Ectodermal cell (in vitro differentiated cells): ENCODE measurements at regions not wholly inside any gene's neighbourhood (a gene's known extent, or its start where the extent isn't known, plus 50 kb on each side); places are given as distances from the start of the nearest gene placed in this dataset.

Experiments used
- H3K27ac ChIP-seq: 2 replicates; pipeline ENCODE4 v1.7.0; 2013; ENCODE audit warnings: mild to moderate bottlenecking, low read depth, low read length; ENCODE audit not compliant: insufficient read depth, poor library complexity, severe bottlenecking
- H3K27me3 ChIP-seq: 2 replicates; pipeline ENCODE4 v1.7.0; 2013; ENCODE audit warnings: mild to moderate bottlenecking, low read length; ENCODE audit not compliant: insufficient read depth, control insufficient read depth, poor library complexity, severe bottlenecking
- H3K36me3 ChIP-seq: one replicate; pipeline ENCODE4 v1.7.0; 2013; ENCODE audit warnings: low read length; ENCODE audit not compliant: control insufficient read depth, insufficient read depth
- H3K4me1 ChIP-seq: one replicate; pipeline ENCODE4 v1.7.0; 2013; ENCODE audit warnings: low read length; ENCODE audit not compliant: control insufficient read depth, insufficient read depth
- H3K4me3 ChIP-seq: 2 replicates; pipeline ENCODE4 v1.7.0; 2013; ENCODE audit warnings: low read depth, low read length, control low read depth; ENCODE audit not compliant: insufficient read depth
- H3K9me3 ChIP-seq: 2 replicates; pipeline ENCODE4 v1.7.0; 2013; ENCODE audit warnings: mild to moderate bottlenecking, low read length, moderate library complexity; ENCODE audit not compliant: control insufficient read depth
- WGBS, 2 experiments: methylation state at CpG; one replicate each; pipeline ENCODE4 v1.1.7; 2013; ENCODE audit warnings: missing lambda C conversion rate in 2 of 2; 5-methylcytosine and 5-hydroxymethylcytosine counted together

- H3K36me3 ChIP-seq, result no peaks in the 10 kb centered on the region
- H3K4me3 ChIP-seq, result no peak overlapping the region
- 92 to 95% methylated on average over 2 of the region's 2 CpGs for WGBS, 2 experiments
- no peak overlapping the region for H3K27ac ChIP-seq
- peaks cover under 1% of the 10 kb centered on the region for H3K4me1 ChIP-seq
- no peaks in the 10 kb centered on the region for H3K27me3 ChIP-seq
- H3K9me3 ChIP-seq, result no peaks in the 10 kb centered on the region
Measured at GRCh38 chr20:39954621-39955020, 734.4 kb downstream of the MAFB start.

- 89 to 94% methylated on average over 2 of the region's 2 CpGs for WGBS, 2 experiments
Measured at GRCh38 chr20:39946931-39947330, 742.1 kb downstream of the MAFB start.

GRCh38 chr20:39946053-39946810 is 742.8 kb downstream of the MAFB start:
- Histone ChIP-seq H3K4me1 (peaks cover 6% of the 10 kb centered on the region), H3K36me3 (no peaks in the 10 kb centered on the region), H3K27ac (no peak overlapping the region), H3K27me3 (no peaks in the 10 kb centered on the region), H3K9me3 (no peaks in the 10 kb centered on the region), H3K4me3 (no peak overlapping the region)
- WGBS, 2 experiments, result 76 to 78% methylated on average over 5 of the region's 5 CpGs

More at GRCh38 chr20:39946931-39947330, 742.1 kb downstream of the MAFB start:
- Histone ChIP-seq H3K9me3 (no peaks in the 10 kb centered on the region), H3K4me1 (peaks cover 6% of the 10 kb centered on the region), H3K27me3 (no peaks in the 10 kb centered on the region), H3K4me3 (no peak overlapping the region), H3K36me3 (no peaks in the 10 kb centered on the region), H3K27ac (no peak overlapping the region)

GRCh38 chr20:39944861-39945260 is 744.2 kb downstream of the MAFB start:
- no peaks in the 10 kb centered on the region for H3K36me3 ChIP-seq
- H3K27ac ChIP-seq, result no peak overlapping the region
- peaks cover 6% of the 10 kb centered on the region for H3K4me1 ChIP-seq
- no peak overlapping the region for H3K4me3 ChIP-seq
- H3K27me3 ChIP-seq, result no peaks in the 10 kb centered on the region
- no peaks in the 10 kb centered on the region for H3K9me3 ChIP-seq

- WGBS, 2 experiments, result 95 to 97% methylated on average over 6 of the region's 6 CpGs
- H3K4me1 ChIP-seq, result no peaks in the 10 kb centered on the region
- no peaks in the 10 kb centered on the region for H3K9me3 ChIP-seq
- no peaks in the 10 kb centered on the region for H3K27me3 ChIP-seq
- H3K27ac ChIP-seq, result no peak overlapping the region
- H3K4me3 ChIP-seq, result no peak overlapping the region
- H3K36me3 ChIP-seq, result no peaks in the 10 kb centered on the region
Measured at GRCh38 chr20:39943336-39943735, 745.7 kb downstream of the MAFB start.

- 95% methylated on average over 1 of the region's 1 CpG for WGBS, 2 experiments
- H3K36me3 ChIP-seq, result no peaks in the 10 kb centered on the region
- no peak overlapping the region for H3K4me3 ChIP-seq
- no peaks in the 10 kb centered on the region for H3K9me3 ChIP-seq
- H3K27me3 ChIP-seq, result no peaks in the 10 kb centered on the region
- H3K4me1 ChIP-seq, result no peaks in the 10 kb centered on the region
- H3K27ac ChIP-seq, result no peak overlapping the region
Measured at GRCh38 chr20:39941245-39941644, 747.8 kb downstream of the MAFB start.

GRCh38 chr20:39939241-39939865 is 749.7 kb downstream of the MAFB start:
- Histone ChIP-seq H3K4me3 (no peak overlapping the region), H3K4me1 (no peaks in the 10 kb centered on the region), H3K9me3 (no peaks in the 10 kb centered on the region), H3K27ac (no peak overlapping the region), H3K36me3 (no peaks in the 10 kb centered on the region), H3K27me3 (no peaks in the 10 kb centered on the region)
- WGBS, 2 experiments, result 90 to 97% methylated on average over 2 of the region's 2 CpGs

- Histone ChIP-seq H3K27me3 (no peaks in the 10 kb centered on the region), H3K4me3 (no peak overlapping the region), H3K4me1 (no peaks in the 10 kb centered on the region), H3K9me3 (no peaks in the 10 kb centered on the region), H3K36me3 (no peaks in the 10 kb centered on the region), H3K27ac (no peak overlapping the region)
- WGBS, 2 experiments, result 88 to 91% methylated on average over 5 of the region's 5 CpGs
Measured at GRCh38 chr20:39936401-39936800, 752.6 kb downstream of the MAFB start.

GRCh38 chr20:39935901-39936300 is 753.1 kb downstream of the MAFB start:
- 96 to 98% methylated on average over 4 of the region's 4 CpGs for WGBS, 2 experiments
- H3K9me3 ChIP-seq, result no peaks in the 10 kb centered on the region
- H3K4me3 ChIP-seq, result no peak overlapping the region
- H3K36me3 ChIP-seq, result no peaks in the 10 kb centered on the region
- no peak overlapping the region for H3K27ac ChIP-seq
- no peaks in the 10 kb centered on the region for H3K27me3 ChIP-seq
- H3K4me1 ChIP-seq, result no peaks in the 10 kb centered on the region

- no peaks in the 10 kb centered on the region for H3K27me3 ChIP-seq
- H3K4me3 ChIP-seq, result no peak overlapping the region
- H3K36me3 ChIP-seq, result no peaks in the 10 kb centered on the region
- no peak overlapping the region for H3K27ac ChIP-seq
- no peaks in the 10 kb centered on the region for H3K4me1 ChIP-seq
- H3K9me3 ChIP-seq, result no peaks in the 10 kb centered on the region
- 89 to 94% methylated on average over 2 of the region's 2 CpGs for WGBS, 2 experiments
Measured at GRCh38 chr20:39916236-39916765, 772.7 kb downstream of the MAFB start.
